HG02938 (cell line): ENCODE measurements at regions not wholly inside any gene's neighbourhood (a gene's known extent, or its start where the extent isn't known, plus 50 kb on each side); places are given as distances from the start of the nearest gene placed in this dataset.
"Not testable (repeated sequence)": the region's sequence is repeated elsewhere in the genome, so short reads cannot be mapped to it uniquely, and the experiment has no call there.

Experiments used
- ATAC-seq: cut with Tn5 transposase; IDR thresholded peaks from one replicate; pipeline ENCODE4 v1.9.1; 2021; ENCODE audit warnings: mild to moderate bottlenecking, moderate library complexity; ENCODE audit not compliant: unreplicated experiment

GRCh38 chr18:10114717-10115463 lies 201.1 kb downstream of the VAPA start:
- ATAC-seq, result no peak

DNA sequence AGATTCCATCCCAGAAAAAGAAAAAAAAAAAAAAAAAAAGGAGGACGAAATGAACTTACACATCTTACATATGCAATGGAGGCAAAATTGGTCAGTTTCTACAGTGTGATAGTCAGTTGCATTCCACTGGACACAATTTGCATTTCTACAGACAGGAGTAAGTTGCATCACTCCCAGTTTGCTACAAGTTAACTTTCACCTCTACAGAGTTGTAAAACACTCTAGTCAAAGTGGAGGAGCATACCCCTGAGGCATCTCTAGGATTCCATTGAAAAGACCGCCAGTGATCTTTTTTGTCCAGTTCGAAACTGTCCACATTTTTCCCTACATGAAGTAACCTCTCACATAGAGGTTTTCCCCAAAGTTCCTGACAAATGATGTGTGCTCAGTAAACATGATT lies 202.8 kb downstream of the VAPA start:
- no peak for ATAC-seq

DNA sequence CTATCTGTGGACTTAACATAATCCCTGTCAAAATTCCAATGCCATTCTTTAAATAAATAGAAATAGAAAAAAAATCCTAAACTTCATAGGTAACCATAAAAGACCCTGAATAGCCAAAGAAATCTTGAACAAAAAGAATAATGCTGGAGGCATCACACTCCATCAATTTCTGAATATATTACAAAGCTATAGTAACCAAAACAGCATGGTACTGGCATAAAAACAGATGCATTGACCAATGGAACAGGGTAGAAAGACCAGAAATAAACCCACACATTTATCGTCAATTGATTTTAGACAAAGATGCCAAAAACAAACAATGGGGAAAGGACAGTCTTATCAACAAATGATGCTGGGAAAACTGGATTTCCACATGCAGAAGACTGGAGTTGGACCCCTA lies 205.7 kb downstream of the VAPA start:
- ATAC-seq, result no peak

- no peak for ATAC-seq
Observed at GRCh38 chr18:10119991-10120390, 206.2 kb downstream of the VAPA start.

GRCh38 chr18:10120622-10121021 lies 206.8 kb downstream of the VAPA start:
- no peak for ATAC-seq

DNA sequence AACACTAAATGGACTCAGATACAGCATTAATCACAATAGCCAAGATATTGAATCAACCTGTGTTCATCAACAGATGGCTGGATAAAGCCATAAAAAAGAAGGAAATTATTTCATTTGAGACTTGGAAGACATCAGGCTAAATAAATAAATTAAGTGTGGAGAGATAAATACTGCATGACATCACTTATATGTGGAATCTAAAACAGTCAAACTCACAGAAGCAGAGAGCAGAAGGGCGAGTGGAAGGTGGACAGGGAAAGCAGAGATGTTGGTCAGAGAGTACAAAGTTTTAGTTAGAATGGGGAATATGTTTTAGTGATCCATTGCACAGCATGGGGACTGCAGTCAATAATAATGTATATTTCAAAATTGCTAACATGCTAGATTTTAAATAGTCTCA lies 207.2 kb downstream of the VAPA start:
- ATAC-seq, result no peak

DNA sequence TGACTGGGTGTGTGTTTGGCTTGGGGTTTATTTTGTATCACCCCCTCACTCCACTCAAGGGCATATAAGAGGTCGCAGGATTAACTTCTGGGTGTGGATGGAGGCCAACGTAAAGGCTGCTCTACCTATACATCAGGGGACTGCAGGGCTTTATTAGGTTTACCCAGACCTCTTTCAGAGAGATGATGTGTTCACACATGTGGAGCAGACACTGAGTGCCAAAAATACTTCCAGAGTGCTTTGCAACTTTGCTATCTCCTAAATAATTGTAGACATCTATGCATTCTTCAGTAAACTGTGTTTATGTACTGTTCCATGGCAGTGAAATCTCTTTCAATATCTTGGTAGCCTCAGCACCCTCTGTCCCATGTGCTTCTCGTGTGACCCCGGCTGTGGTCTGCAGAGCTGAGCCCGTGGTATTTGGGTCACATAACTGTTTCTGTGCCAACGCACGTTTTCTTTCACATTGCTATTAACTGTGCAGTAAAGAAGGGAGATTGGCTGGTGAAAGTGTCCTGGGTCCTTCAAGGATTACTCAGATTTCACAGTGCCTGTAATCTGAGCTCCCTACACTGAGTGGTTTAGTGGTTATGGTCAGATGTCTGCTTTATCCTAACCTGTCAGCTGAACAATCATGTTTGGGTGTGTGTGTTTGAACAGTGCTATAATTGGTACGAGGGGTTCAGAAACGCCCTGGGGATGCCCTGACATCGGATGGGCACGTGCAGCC lies 208.1 kb downstream of the VAPA start:
- ATAC-seq, result no peak

DNA sequence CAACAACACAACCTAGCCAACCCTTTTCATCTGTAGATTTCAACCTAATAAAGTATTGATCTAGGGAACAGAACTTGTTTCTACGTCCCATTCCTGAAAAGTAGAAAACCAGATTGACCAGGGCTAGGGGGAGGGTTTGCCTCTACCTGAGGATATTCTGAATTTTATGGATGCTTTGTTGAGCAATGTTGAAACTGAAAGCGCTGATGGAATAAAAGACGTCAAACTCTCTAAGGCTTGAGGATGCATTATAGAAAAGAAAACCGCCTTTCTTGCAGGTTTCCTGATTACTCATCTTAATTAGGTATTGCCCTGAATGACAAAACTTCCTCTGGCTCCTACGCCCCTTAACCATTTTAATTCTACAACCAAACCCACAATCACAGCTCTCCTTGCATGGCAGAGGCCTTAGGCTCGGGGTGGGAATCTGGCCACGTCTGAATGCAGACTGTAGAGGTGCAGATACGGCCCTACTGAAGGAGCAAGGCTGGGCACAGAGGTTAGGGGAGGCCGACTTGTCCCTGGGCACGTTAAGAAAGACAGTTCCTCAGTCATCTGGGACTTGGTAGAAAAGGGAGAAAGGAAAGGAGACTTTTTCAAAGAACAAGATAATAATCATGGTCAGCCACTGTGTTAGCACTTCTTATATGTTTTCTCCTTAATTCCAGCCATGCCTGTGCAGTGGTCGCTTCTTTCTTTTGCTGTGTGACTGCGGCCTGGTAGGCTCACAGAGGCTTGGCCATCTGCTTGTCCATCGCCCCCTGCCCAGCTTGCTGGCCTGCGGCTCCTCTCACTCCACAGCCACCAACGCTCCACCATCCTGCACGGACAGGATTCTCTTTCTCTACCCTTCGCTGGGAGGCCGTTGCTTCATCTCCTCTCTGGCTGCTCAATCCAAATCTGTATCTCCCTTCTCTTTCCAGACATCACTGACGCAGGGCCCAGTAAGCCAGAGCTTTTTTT lies 209.5 kb downstream of the VAPA start:
- ATAC-seq, result no peak

- no peak for ATAC-seq
Observed at GRCh38 chr18:10124071-10124470, 210.3 kb downstream of the VAPA start.

GRCh38 chr18:10124557-10124956 lies 210.7 kb downstream of the VAPA start:
- no peak for ATAC-seq

DNA sequence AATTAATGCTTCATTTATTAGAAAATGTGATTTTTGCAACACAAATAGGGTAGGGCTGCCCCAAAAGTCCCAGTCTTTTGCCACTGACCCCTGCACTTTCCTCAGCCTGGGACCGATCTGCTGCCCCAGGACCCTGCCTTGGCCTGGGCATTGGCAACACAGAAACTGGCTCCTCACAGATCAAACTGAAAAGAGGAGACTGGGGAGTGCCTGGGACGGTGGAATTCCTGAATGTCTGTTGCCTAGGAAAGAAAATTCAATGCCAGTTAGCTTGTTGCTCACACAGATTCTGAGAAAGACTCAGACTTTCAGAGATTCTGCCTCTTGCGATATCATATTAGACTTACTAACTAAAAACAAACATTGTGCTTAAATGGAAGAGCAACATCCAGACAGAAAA lies 211.2 kb downstream of the VAPA start:
- ATAC-seq, result no peak

- no peak for ATAC-seq
Observed at GRCh38 chr18:10127729-10128128, 213.9 kb downstream of the VAPA start.

DNA sequence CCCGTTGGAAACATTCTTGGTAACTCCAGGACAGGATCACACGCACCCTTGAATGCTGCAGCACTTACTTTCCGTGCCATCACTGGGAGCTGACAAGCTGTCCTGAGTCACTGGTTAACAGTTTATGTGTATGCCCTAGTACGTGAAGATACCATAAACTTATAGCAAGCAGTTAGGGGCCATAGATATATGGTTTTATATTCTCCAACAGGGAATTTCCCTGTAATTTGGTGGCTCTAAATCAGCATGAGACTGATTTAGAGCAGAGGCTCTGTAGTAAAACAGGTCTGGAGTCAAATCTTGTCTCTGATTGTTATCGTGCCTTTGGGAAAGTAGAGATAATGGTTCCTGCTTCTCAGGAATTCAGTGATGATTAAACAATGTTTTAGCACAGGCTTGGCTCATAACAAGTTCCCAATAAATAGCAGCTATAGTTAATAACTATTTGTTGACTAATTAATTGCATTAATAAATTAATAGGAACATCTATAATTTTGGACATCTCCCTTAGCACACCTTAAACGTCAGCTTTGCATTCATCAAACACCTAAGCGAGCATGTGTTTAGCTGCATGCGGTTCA lies 215.2 kb downstream of the VAPA start:
- ATAC-seq, result no peak

DNA sequence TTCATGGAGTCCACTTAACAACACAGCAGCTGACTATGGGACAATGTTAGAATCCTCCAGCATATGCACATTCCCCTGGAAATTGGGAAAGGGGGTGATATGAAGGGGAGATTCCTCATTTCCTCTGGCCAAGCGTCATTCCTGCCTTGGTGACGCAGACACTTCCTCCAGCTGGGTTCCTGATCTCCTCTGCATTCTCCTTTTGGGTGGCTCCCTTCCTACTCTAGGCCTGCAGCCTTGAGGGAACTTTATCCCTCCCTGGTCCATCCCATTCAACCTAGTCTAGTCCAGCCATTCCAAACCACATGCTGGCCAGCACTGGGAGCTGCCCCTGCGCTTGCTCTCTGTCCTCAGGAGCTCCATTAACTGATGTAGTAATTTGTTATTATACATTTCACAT lies 216.8 kb downstream of the VAPA start:
- ATAC-seq, result no peak

DNA sequence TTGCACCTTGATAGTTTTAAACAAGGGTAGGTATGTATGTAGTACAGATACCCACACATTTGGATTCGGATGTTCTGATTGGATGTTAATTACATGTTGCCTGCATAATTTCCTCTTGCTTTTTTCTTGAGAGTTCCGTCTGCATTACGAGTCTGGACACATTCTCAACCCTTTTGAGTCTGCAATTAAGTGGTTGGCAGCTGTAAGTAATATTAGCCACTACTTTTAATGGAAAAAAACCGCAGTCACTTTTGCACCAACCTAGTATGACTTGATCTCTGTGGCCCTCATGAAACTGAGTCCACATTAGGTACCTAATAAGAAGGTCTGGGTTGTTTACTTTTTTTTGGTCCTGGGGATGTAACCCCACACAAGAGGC lies 217.3 kb downstream of the VAPA start:
- ATAC-seq, result no peak

DNA sequence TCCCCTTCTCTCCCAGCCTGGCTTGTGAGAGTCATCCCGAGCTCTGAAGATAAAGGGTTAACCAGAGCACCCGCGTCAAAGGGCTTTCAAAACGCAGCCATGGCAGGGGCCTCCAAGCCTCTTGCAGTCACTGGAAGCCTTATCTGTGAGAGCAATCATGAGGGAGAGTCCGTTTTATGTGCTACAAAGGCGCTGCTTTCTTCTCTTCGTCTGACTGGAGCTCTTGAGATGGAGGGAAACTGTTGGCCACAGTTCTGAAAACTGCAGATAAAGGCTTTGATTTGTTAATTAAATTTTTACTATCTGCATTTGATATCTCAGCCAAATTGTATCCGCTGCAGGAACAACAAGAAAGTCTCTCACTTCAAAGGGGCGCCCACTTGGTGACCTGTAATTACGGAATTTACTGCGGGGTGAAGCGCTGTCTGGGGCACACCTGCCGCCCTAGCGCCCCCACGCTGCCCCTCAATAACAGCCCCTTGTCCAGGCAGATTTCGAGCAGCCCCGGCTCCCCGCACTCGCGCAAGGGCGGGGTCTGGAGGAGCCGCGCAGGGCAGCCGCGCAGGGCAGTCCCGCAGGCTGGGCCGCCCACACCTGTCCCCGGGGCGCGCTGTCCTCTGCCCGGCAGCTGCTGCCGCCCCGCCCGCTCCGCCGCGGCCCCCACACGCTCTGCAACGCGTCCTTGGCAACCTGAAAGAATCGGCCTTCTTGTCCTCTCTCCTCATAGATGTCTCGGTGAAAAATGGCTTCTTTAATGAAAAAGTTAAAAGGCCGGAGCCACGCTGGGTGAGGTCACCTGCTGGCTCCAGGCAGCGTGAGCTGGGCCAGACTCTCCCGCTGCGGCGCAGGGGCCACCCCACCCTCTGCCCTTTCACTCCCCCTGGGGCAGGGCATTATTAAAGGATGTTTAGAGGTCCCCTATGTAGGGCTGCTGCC lies 217.9 kb downstream of the VAPA start:
- no peak for ATAC-seq

GRCh38 chr18:10133516-10133915 lies 219.7 kb downstream of the VAPA start:
- no peak for ATAC-seq

- ATAC-seq, result no peak
Observed at GRCh38 chr18:10134204-10134603, 220.4 kb downstream of the VAPA start.

- not testable (repeated sequence) for ATAC-seq
Observed at GRCh38 chr18:10134749-10135148, 220.9 kb downstream of the VAPA start.

DNA sequence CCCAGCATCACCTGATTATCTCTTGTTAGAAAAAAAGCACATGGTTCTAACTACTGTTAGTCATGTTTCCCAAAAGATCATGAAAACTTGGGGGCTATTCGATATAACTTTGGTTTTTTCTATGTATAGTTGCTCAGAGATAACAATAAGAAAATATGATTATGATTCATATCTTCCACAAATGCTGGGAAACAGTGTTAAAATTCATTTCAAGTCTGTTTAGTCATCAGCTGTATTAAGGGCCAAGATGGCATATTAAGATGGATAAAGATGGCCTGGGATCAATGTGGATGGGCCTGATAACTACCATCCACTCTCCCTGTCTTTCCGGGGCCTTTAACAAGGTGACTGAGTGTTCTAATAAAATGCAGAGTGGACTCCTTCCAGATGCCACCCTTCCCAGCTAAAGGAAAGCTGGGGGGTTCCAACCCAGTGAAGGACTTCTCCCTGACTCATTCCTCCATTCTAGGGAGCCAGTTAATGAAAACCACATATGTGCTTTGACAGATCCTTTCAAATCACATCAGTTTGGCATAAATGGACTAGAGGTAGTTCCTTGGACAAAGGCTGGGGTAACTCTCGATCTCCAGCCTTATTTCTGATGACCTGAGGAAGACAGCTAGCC lies 221.6 kb downstream of the VAPA start:
- ATAC-seq, result no peak
